ENCODE measurements at regions not wholly inside any gene's neighbourhood (a gene's known extent, or its start where the extent isn't known, plus 50 kb on each side); places are given as distances from the start of the nearest gene placed in this dataset.

- ATAC-seq, result no peak
- no peak for TF ChIP-seq OSR1 (CRISPR knock-in tag; IDR thresholded peaks at IDR 0.05)
- no peak for TF ChIP-seq ISL1 (CRISPR knock-in tag; IDR thresholded peaks at IDR 0.05)
- TF ChIP-seq ZFP30 (CRISPR knock-in tag; IDR thresholded peaks at IDR 0.05), result no peak
- TF ChIP-seq BACH2 (CRISPR knock-in tag; IDR thresholded peaks at IDR 0.05; ENCODE audit: borderline replicate concordance), result no peak
- TF ChIP-seq CREB5 (CRISPR knock-in tag; IDR thresholded peaks at IDR 0.05; ENCODE audit: low read depth), result no peak
- TF ChIP-seq ESRRG (CRISPR knock-in tag; IDR thresholded peaks at IDR 0.05), result no peak
- no peak for TF ChIP-seq CSDC2 (CRISPR knock-in tag; IDR thresholded peaks at IDR 0.05)
- TF ChIP-seq ZNF70 (CRISPR knock-in tag; IDR thresholded peaks at IDR 0.05), result no peak
- TF ChIP-seq ZFP3 (CRISPR knock-in tag; IDR thresholded peaks at IDR 0.05), result no peak
- TF ChIP-seq, protein P1, sequence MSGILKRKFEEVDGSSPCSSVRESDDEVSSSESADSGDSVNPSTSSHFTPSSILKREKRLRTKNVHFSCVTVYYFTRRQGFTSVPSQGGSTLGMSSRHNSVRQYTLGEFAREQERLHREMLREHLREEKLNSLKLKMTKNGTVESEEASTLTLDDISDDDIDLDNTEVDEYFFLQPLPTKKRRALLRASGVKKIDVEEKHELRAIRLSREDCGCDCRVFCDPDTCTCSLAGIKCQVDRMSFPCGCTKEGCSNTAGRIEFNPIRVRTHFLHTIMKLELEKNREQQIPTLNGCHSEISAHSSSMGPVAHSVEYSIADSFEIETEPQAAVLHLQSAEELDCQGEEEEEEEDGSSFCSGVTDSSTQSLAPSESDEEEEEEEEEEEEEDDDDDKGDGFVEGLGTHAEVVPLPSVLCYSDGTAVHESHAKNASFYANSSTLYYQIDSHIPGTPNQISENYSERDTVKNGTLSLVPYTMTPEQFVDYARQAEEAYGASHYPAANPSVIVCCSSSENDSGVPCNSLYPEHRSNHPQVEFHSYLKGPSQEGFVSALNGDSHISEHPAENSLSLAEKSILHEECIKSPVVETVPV (CRISPR knock-in tag; IDR thresholded peaks at IDR 0.05), result no peak
- no peak for TF ChIP-seq RARB (CRISPR knock-in tag; IDR thresholded peaks at IDR 0.05)
- TF ChIP-seq, protein P2, sequence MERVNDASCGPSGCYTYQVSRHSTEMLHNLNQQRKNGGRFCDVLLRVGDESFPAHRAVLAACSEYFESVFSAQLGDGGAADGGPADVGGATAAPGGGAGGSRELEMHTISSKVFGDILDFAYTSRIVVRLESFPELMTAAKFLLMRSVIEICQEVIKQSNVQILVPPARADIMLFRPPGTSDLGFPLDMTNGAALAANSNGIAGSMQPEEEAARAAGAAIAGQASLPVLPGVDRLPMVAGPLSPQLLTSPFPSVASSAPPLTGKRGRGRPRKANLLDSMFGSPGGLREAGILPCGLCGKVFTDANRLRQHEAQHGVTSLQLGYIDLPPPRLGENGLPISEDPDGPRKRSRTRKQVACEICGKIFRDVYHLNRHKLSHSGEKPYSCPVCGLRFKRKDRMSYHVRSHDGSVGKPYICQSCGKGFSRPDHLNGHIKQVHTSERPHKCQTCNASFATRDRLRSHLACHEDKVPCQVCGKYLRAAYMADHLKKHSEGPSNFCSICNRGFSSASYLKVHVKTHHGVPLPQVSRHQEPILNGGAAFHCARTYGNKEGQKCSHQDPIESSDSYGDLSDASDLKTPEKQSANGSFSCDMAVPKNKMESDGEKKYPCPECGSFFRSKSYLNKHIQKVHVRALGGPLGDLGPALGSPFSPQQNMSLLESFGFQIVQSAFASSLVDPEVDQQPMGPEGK (CRISPR knock-in tag; IDR thresholded peaks at IDR 0.05; ENCODE audit: borderline replicate concordance), result no peak
- no peak for TF ChIP-seq PPARA (CRISPR knock-in tag; IDR thresholded peaks at IDR 0.05; ENCODE audit: borderline replicate concordance)
- TF ChIP-seq GLIS3 (CRISPR knock-in tag; IDR thresholded peaks at IDR 0.05), result no peak
- TF ChIP-seq ZC3H10 (CRISPR knock-in tag; IDR thresholded peaks at IDR 0.05), result no peak
Observed at GRCh38 chr21:15195768-15196167, 131.0 kb upstream of the NRIP1 start.

DNA sequence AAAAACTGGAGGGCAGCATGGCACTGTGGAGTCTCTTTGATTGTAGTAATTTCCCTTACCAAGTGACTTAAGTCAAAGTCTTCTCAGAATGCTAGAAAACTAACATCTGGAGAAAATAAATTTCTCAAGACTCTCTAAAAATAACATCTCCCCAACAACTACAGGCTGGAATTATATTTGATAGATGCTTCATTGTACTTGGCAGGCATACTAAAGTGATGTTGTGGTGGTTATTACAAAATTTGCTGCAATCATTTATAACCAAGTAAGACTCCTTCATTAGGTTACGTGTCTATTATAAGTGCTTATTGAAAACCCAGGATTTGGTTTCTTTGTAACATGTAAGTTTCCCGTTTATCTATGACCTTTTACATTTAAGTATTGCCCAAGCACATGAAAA is 132.9 kb upstream of the NRIP1 start:
- no peak for ATAC-seq
- TF ChIP-seq, protein P3, sequence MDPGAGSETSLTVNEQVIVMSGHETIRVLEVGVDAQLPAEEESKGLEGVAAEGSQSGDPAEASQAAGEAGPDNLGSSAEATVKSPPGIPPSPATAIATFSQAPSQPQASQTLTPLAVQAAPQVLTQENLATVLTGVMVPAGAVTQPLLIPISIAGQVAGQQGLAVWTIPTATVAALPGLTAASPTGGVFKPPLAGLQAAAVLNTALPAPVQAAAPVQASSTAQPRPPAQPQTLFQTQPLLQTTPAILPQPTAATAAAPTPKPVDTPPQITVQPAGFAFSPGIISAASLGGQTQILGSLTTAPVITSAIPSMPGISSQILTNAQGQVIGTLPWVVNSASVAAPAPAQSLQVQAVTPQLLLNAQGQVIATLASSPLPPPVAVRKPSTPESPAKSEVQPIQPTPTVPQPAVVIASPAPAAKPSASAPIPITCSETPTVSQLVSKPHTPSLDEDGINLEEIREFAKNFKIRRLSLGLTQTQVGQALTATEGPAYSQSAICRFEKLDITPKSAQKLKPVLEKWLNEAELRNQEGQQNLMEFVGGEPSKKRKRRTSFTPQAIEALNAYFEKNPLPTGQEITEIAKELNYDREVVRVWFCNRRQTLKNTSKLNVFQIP (CRISPR knock-in tag; IDR thresholded peaks at IDR 0.05; ENCODE audit: borderline replicate concordance, low read depth), result no peak
- TF ChIP-seq TOX (CRISPR knock-in tag; IDR thresholded peaks at IDR 0.05; ENCODE audit: borderline replicate concordance), result no peak
- no peak for TF ChIP-seq CSDC2 (CRISPR knock-in tag; IDR thresholded peaks at IDR 0.05)
- TF ChIP-seq ISL1 (CRISPR knock-in tag; IDR thresholded peaks at IDR 0.05), result no peak
- no peak for TF ChIP-seq ZNF70 (CRISPR knock-in tag; IDR thresholded peaks at IDR 0.05)

DNA sequence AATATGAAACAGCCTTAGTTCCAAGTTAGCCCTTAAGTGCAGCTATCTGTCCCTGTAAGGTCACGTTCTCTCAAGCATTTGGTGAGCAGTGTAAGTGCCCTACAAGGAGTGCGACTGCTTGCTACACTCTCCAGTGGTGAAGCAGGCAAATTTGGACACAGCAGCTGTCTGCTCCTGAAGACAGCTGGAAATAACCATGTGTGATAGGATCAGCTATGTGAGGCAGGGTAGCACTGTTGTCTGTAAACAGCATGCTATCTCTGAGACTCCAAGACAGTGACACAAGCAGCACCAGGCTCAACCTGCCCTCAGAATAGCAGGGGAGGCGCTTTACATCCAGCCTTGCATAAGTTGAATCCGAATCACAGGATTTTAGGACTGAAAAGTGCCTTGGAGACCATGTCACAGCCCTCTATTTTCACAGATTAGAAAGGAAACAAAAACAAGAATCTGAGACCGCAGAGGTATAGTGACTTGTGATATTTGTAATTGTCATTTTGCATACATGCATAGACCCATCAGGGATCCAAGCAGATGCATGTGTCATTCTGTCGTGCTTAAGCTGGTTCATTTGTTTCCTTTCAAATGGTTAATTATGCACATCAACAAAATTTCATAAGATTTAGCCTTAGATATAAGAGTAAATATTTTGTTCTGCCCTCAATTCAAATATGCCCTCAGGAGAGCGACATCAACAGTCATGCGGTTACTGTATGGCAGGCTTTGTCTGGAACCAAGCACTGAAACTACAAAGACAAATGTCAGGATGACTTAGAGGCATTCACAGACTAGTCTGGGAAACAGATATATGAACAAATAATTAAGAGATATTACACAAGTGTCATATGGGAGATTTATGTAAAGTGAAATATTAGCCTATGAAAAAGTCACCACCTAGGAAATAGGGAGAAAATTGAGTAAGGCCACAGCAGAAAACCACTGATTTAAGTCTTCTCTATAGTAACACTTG is 134.9 kb upstream of the NRIP1 start:
- ATAC-seq, result no peak
- no peak for TF ChIP-seq CREB5 (CRISPR knock-in tag; IDR thresholded peaks at IDR 0.05; ENCODE audit: low read depth)
- TF ChIP-seq ARNTL (CRISPR knock-in tag; IDR thresholded peaks at IDR 0.05; ENCODE audit: borderline replicate concordance, low read depth), result no peak
- TF ChIP-seq ZNF565 (CRISPR knock-in tag; conservative IDR thresholded peaks at IDR 0.05; ENCODE audit: low read depth), result no peak
- TF ChIP-seq, protein P3 (CRISPR knock-in tag; IDR thresholded peaks at IDR 0.05; ENCODE audit: borderline replicate concordance, low read depth), result no peak
- TF ChIP-seq OSR1 (CRISPR knock-in tag; IDR thresholded peaks at IDR 0.05), result no peak
- TF ChIP-seq, protein P1 (CRISPR knock-in tag; IDR thresholded peaks at IDR 0.05), result no peak
- no peak for TF ChIP-seq ESRRG (CRISPR knock-in tag; IDR thresholded peaks at IDR 0.05)
- TF ChIP-seq PPARA (CRISPR knock-in tag; IDR thresholded peaks at IDR 0.05; ENCODE audit: borderline replicate concordance), result no peak
- TF ChIP-seq TCF4 (CRISPR knock-in tag; IDR thresholded peaks at IDR 0.05; ENCODE audit: borderline replicate concordance), result no peak
- TF ChIP-seq ZFP3 (CRISPR knock-in tag; IDR thresholded peaks at IDR 0.05), result no peak
- TF ChIP-seq, protein P4, sequence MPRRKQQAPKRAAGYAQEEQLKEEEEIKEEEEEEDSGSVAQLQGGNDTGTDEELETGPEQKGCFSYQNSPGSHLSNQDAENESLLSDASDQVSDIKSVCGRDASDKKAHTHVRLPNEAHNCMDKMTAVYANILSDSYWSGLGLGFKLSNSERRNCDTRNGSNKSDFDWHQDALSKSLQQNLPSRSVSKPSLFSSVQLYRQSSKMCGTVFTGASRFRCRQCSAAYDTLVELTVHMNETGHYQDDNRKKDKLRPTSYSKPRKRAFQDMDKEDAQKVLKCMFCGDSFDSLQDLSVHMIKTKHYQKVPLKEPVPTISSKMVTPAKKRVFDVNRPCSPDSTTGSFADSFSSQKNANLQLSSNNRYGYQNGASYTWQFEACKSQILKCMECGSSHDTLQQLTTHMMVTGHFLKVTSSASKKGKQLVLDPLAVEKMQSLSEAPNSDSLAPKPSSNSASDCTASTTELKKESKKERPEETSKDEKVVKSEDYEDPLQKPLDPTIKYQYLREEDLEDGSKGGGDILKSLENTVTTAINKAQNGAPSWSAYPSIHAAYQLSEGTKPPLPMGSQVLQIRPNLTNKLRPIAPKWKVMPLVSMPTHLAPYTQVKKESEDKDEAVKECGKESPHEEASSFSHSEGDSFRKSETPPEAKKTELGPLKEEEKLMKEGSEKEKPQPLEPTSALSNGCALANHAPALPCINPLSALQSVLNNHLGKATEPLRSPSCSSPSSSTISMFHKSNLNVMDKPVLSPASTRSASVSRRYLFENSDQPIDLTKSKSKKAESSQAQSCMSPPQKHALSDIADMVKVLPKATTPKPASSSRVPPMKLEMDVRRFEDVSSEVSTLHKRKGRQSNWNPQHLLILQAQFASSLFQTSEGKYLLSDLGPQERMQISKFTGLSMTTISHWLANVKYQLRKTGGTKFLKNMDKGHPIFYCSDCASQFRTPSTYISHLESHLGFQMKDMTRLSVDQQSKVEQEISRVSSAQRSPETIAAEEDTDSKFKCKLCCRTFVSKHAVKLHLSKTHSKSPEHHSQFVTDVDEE (CRISPR knock-in tag; IDR thresholded peaks at IDR 0.05), result no peak
- no peak for TF ChIP-seq TOX (CRISPR knock-in tag; IDR thresholded peaks at IDR 0.05; ENCODE audit: borderline replicate concordance)
- no peak for TF ChIP-seq ZC3H10 (CRISPR knock-in tag; IDR thresholded peaks at IDR 0.05)
- no peak for TF ChIP-seq RARB (CRISPR knock-in tag; IDR thresholded peaks at IDR 0.05)

Measured in SK-N-SH treated with all-trans-retinoic acid at 6 μM for 48 hours (cell line).